ENCODE measurements at regions not wholly inside any gene's neighbourhood (a gene's known extent, or its start where the extent isn't known, plus 50 kb on each side); places are given as distances from the start of the nearest gene placed in this dataset.

GRCh38 chr2:41647468-41648050 lies 400.3 kb upstream of the PKDCC start:
- no peak for DNase-seq (ENCODE audit: low spot score in 2 of 2)
- Mint-ChIP-seq H3K36me3 (no peaks in the 10 kb centered on the region), H3K9me3 (no peaks in the 10 kb centered on the region), H3K27ac (no peak overlapping the region)
- no peak for ATAC-seq

- H3K36me3 Mint-ChIP-seq: no peaks in the 10 kb centered on the region
- DNase-seq (ENCODE audit: low spot score in 2 of 2) (no peak), ATAC-seq (no peak)
- H3K27ac Mint-ChIP-seq: no peak overlapping the region
- H3K9me3 Mint-ChIP-seq: no peaks in the 10 kb centered on the region
Observed at GRCh38 chr2:41657226-41657625, 390.6 kb upstream of the PKDCC start.

- ATAC-seq (no peak), DNase-seq (ENCODE audit: low spot score in 2 of 2) (no peak)
- H3K9me3 Mint-ChIP-seq: no peaks in the 10 kb centered on the region
- H3K27ac Mint-ChIP-seq: no peak overlapping the region
- no peaks in the 10 kb centered on the region for H3K36me3 Mint-ChIP-seq
Observed at GRCh38 chr2:41659758-41660157, 388.1 kb upstream of the PKDCC start.

GRCh38 chr2:41662461-41662860 lies 385.4 kb upstream of the PKDCC start:
- no peak for ATAC-seq
- Mint-ChIP-seq H3K27ac (no peak overlapping the region), H3K36me3 (no peaks in the 10 kb centered on the region), H3K9me3 (no peaks in the 10 kb centered on the region)
- DNase-seq (ENCODE audit: low spot score in 2 of 2): no peak

DNA sequence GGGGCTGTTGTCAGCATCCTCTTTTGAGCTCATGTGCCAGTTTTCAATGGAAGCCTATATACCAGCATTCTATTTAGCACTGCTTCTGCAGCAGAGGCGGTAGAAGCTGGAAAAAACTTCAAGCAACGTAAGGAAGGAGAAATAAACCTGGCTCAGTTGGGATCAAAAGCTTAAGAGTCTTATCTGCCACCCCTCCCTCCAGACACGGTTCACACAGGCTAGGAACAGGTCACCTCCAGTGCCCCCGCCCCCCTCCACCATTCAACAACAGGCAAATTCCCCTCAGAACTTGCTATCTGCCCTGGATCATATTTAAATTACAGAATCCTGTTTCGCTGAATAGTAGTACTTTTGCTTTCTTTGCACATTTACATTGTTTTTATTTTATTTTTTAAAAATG lies 384.8 kb upstream of the PKDCC start:
- Mint-ChIP-seq H3K36me3 (no peaks in the 10 kb centered on the region), H3K9me3 (no peaks in the 10 kb centered on the region), H3K27ac (no peak overlapping the region)
- DNase-seq (ENCODE audit: low spot score in 2 of 2) (no peak), ATAC-seq (no peak)

GRCh38 chr2:41668529-41668928 lies 379.3 kb upstream of the PKDCC start:
- H3K36me3 Mint-ChIP-seq: no peaks in the 10 kb centered on the region
- no peak for ATAC-seq
- no peaks in the 10 kb centered on the region for H3K9me3 Mint-ChIP-seq
- no peak overlapping the region for H3K27ac Mint-ChIP-seq
- DNase-seq (ENCODE audit: low spot score in 2 of 2): no peak

DNA sequence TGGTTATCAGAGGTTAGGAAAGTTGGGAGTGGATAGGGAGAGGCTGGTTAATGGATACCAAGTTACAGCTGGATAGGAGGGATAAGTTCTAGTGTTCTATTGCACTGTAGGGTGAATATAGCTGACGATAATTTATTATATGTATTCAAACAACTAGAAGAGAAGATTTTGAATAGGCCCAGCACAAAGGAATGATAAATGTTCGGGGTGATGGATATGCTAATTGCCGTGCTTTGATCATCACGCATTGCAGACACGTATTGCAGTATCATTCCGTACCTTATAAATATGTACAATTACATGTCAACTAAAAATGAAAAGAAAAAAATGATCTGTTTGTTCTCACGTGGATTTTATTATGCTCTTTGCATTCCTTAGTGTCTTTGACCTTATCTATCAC lies 369.2 kb upstream of the PKDCC start:
- DNase-seq (ENCODE audit: low spot score in 2 of 2) (no peak), ATAC-seq (no peak)
- Mint-ChIP-seq H3K27ac (no peak overlapping the region), H3K9me3 (no peaks in the 10 kb centered on the region), H3K36me3 (no peaks in the 10 kb centered on the region)

DNA sequence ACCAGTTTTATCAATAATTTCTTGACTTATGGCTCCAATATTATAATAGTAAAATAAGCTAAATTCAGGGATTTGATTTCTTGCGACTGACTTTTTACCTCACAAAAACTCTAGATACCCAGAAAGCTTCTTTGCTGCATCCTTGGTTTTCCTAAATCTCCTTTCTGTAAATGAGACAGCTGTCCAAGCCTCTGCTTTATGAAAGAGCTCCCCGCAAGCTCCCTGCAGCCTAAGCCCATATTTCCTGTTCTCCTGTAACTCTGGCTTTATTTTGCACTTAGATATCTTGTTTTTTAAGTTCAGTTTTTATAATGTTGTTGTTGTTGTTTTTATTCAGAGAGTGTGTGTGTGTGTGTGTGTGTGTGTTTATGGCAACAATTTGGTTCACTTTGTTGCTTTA lies 361.7 kb upstream of the PKDCC start:
- DNase-seq (ENCODE audit: low spot score in 2 of 2): no peak
- no peaks in the 10 kb centered on the region for H3K36me3 Mint-ChIP-seq
- peaks cover 0 to 3% of the 10 kb centered on the region in 2 donors for H3K9me3 Mint-ChIP-seq
- no peak for ATAC-seq
- H3K27ac Mint-ChIP-seq: no peak overlapping the region

GRCh38 chr2:41691561-41691960 lies 356.3 kb upstream of the PKDCC start:
- Mint-ChIP-seq H3K36me3 (no peaks in the 10 kb centered on the region), H3K27ac (no peak overlapping the region), H3K9me3 (no peaks in the 10 kb centered on the region)
- DNase-seq (ENCODE audit: low spot score in 2 of 2): no peak
- no peak for ATAC-seq

GRCh38 chr2:41694536-41695049 lies 353.2 kb upstream of the PKDCC start:
- no peaks in the 10 kb centered on the region for H3K36me3 Mint-ChIP-seq
- no peak overlapping the region for H3K27ac Mint-ChIP-seq
- H3K9me3 Mint-ChIP-seq: no peaks in the 10 kb centered on the region
- DNase-seq (ENCODE audit: low spot score in 2 of 2): no peak
- no peak for ATAC-seq

DNA sequence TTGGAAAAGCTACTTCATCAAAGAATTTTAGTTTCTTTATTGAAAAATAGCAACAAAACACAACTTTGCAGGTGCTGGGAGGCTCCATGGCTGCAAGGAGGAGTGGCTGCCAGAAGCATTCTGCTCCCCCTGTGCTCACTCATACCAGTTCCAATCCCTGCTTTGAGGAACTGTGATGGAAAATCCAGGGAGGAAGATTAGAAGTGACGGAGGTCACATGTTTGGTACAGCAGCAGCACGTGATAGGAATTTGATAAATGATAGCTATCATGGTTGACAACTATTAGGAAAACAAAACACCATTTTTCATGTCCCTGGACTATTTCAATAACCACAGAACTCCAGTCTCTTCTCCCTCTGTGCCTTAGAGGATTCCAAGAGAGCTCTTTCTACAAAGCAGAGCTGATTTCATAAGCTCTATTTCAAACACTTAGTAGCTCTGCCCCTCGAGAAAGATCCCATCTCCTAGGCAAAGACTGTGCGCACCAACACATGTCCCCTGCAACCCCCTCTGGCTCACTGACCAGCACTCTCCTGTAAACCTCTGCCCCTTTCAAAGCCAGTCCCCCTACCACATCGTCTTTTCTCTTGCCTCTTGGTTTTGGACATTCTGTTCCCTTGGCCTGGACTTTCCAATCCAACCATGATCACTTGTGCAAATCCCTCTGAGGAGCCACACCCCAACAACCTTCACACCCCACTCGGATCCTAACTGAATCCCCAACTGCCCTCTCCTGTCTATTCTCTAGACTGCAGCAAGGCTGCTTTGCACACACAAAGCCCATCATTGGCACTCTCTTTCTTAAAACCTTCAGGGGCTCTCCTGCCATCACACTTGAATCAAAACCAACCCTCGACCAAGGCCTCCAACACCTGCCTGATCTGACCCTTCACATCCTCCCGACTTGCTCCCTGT lies 352.4 kb upstream of the PKDCC start:
- ATAC-seq (no peak), DNase-seq (ENCODE audit: low spot score in 2 of 2) (no peak)
- Mint-ChIP-seq H3K27ac (no peak overlapping the region), H3K36me3 (no peaks in the 10 kb centered on the region), H3K9me3 (no peaks in the 10 kb centered on the region)

DNA sequence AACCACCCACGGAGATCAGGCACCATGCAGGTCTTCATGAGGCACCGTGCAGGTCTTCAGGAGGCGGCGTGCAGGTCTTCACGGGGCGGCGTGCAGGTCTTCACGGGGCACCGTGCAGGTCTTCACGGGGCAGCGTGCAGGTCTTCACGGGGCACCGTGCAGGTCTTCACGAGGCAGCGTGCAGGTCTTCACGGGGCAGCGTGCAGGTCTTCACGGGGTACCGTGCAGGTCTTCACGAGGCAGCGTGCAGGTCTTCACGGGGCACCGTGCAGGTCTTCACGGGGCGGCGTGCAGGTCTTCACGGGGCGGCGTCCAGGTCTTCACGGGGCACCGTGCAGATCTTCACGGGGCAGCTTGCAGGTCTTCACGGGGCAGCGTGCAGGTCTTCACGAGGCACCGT lies 350.4 kb upstream of the PKDCC start:
- no peak overlapping the region for H3K27ac Mint-ChIP-seq
- H3K36me3 Mint-ChIP-seq: no peaks in the 10 kb centered on the region

DNA sequence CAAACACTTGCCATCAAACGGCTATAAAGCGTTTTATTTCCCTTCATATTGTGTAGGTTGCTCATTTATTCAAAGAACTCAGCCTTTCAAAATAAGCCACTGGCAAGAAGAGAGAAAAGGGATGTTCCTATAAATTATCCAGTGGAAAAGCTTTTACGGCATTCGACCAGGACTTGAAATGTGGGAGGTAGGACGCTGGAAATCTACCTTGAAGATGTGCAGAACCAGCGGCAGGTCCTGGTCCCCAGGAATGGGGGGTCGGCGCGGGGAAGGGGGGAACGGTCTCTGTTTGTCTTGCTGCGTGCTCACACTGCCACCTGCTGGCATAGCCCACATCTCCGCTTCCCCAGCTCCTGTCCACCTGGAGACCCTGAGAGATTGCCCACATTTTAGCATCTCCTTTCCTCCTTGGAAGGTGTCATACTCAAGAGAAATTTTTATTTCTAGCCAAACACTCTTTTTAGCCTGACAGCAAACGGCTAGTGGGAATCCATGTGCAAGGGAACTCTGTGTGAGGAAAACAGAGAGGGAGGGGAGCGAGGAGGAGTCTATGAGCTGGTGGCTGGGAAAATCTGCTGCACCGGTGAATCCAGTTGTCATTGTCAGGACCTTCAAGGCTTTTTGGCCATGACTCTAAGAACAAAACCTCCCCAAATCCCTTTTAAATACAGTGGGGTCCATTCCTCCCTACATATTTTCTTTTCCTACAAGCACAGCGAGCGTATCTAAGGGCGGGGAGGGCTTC lies 349.0 kb upstream of the PKDCC start:
- no peaks in the 10 kb centered on the region for H3K9me3 Mint-ChIP-seq
- DNase-seq (ENCODE audit: low spot score in 2 of 2): peak in 1 of 2 donors; percentile 11

More for the DNA sequence above, 350.4 kb upstream of the PKDCC start:
- H3K9me3 Mint-ChIP-seq: no peaks in the 10 kb centered on the region
- no peak for DNase-seq (ENCODE audit: low spot score in 2 of 2)
- ATAC-seq: no peak

DNA sequence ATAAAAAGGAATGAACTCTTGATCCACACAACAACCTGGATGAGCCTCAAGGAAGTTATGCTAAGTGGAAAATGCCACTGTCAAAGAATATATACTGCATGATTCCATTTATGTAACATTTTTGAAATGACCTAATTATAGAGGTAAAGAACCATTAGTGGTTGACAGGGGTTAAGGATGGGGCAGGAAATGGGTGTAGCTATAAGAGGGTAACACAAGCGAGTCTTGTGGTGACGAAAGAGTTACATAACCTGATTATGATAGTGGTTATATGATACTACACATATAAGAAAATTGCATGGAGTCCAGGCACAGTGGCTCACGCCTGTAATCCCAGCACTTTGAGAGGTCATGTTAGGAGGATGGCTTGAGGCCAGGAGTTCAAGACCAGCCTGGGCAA lies 346.6 kb upstream of the PKDCC start:
- ATAC-seq: no peak
- no peaks in the 10 kb centered on the region for H3K36me3 Mint-ChIP-seq
- DNase-seq (ENCODE audit: low spot score in 2 of 2): no peak
- H3K27ac Mint-ChIP-seq: no peak overlapping the region
- H3K9me3 Mint-ChIP-seq: no peaks in the 10 kb centered on the region

More for the DNA sequence above, 349.0 kb upstream of the PKDCC start:
- no peak overlapping the region for H3K27ac Mint-ChIP-seq
- ATAC-seq: no peak
- H3K36me3 Mint-ChIP-seq: no peaks in the 10 kb centered on the region

DNA sequence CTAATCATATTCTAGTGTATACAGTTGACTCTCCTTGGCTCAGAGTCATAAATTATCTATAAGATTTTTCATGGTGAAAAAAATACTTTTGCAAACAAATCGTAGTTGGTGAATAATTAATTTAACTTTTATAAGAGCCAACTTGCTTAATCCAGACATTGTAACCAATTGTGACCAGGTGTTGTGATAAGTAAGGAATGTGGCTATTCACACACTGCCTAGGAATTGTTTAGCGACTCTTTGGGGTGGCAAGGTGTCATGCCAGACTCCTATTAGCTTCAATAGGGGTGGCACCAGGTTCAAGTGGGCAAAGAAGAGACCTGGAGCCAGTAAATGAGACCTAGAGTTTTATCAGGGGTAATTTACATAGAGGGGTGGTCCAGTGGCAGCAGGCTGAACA lies 344.7 kb upstream of the PKDCC start:
- Mint-ChIP-seq H3K36me3 (no peaks in the 10 kb centered on the region), H3K9me3 (no peaks in the 10 kb centered on the region), H3K27ac (no peak overlapping the region)
- ATAC-seq (no peak), DNase-seq (ENCODE audit: low spot score in 2 of 2) (no peak)

GRCh38 chr2:41705634-41706033 lies 342.2 kb upstream of the PKDCC start:
- Mint-ChIP-seq H3K36me3 (no peaks in the 10 kb centered on the region), H3K9me3 (no peaks in the 10 kb centered on the region), H3K27ac (no peak overlapping the region)
- ATAC-seq (no peak), DNase-seq (ENCODE audit: low spot score in 2 of 2) (no peak)

- Mint-ChIP-seq H3K27ac (no peak overlapping the region), H3K9me3 (no peaks in the 10 kb centered on the region), H3K36me3 (no peaks in the 10 kb centered on the region)
- no peak for DNase-seq (ENCODE audit: low spot score in 2 of 2)
- no peak for ATAC-seq
Observed at GRCh38 chr2:41706286-41706685, 341.5 kb upstream of the PKDCC start.
